ENCODE measurements at regions not wholly inside any gene's neighbourhood (a gene's known extent, or its start where the extent isn't known, plus 50 kb on each side); places are given as distances from the start of the nearest gene placed in this dataset.
A peak's percentile ranks its signal among the peaks of the same experiment; 100 is the strongest.
"Not testable (repeated sequence)": the region's sequence is repeated elsewhere in the genome, so short reads cannot be mapped to it uniquely, and the experiment has no call there.

DNA sequence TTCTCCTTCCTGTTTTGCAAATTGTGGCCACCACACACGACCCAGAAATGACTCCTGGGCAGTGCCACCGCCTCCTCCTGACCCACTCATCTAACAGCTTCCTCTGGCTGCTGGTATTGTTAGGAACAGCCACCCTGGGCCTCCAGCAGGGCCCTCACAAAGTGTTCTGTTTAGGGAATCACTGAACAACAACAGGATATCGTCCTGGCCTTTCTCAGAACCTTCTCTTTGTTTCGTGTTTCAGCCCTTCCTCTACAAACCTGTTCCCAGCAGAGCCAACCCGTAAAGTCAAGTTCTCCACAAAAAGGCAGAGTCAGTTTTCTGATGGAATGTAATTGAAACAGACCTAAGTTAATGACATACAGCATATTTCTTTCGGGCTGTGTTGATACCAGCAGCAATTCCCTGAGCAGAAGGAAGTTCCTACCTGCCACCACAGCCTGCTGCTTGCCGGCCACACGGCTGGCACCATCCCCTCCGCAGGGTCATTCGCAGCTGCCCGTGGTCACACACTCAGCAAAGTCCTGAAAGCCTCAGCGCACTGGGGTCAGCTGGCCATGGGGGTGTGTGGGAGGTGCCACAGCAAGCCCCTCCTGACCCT is 91.7 kb upstream of the PITRM1 start:
- DNase-seq (ENCODE audit: low read depth): no peak

DNA sequence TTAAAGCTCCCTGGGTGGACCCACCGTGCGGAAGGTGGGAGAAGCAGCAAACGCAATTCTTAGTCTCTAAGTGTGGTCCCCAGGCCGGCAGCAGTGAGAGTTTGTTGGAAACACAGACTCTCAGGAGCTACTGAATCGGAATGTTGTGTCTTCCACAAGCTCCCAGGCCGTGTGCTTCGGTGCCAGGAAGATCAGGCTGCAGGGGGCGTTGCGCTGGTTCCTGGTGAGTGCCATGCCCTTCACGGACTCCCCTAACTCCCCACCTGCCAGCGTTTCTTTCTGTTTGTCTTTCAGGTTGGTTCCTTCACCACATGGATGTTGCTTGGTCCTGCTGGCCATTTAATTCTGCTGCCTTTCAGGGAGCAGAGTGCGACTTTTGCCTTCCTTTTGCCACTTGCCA is 91.2 kb upstream of the PITRM1 start:
- DNase-seq (ENCODE audit: low read depth): no peak

DNA sequence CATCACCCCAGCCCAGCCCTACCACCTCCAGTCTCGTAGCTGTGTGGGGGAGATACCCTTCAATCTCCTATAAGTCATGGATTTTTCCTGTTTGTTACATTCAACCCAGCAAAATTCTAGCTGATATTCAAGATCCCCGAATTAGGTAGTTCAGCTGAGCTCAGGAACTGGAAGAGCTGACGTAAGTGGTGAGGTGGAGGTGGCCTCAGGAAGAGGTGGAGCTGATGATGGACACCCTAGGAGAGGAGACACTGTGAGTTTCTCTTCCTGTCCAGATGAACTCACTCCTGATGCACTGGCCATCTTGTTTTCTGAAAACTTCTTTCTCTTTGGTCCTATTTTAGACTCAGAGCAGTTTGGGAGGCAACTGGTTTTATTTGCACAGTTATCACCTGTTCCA is 90.5 kb upstream of the PITRM1 start:
- DNase-seq (ENCODE audit: low read depth): no peak

DNA sequence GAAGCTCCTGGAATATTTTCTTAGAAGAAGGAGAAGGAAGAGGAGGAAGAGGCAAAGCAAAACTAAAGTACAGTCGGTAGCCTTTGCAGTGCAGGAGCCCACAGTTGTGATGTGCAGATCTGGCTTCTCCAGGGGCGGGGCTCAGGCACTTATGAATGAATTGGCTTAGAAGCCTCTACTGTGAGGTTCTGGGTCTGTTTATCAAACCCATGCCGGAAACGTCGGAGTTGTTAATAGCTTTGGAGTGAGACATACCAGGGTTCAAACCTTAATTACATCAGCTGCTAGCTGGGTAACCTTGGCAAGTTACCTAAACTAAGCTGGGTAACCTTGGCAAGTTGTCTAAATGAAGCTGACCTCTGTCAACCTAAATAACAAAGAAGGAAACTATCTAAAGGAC is 89.3 kb upstream of the PITRM1 start:
- DNase-seq (ENCODE audit: low read depth): no peak

DNA sequence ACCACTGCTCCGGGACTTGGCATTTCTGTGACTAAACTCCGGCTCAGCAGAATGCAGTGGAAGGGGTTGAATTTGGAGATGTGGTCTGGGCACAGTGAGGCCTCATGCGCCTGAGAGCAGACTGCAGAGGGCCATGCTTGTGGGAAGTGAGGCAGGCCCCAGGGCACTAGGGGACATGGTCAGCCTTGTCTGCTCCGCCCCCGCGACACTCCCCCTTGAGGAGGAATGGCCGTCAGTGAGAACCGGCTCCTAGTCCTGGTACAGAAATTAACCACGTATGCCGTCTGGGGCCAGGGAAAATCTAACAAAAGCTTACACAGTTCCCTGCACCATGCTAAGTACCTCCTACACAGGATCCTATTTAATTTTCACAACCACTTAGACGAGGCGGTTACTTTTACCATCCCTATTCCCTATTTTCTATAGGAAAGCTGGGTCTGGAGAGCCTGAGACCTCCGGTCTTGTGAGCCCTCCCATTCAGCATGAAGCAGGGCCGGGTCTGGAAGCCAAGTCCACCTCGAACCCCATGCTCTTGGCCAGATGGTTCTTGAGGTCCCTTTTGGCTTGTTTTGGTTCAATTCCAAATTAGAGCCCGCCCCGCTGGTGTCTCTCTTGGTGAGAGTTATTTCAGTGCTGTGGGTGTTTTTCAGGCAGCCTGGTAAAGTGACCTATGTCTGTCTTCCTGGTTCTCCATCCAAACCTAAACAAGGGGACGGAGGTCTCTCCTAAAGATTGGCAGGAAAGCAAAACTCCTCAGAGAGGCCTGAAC is 87.7 kb upstream of the PITRM1 start:
- no peak for DNase-seq (ENCODE audit: low read depth)

DNA sequence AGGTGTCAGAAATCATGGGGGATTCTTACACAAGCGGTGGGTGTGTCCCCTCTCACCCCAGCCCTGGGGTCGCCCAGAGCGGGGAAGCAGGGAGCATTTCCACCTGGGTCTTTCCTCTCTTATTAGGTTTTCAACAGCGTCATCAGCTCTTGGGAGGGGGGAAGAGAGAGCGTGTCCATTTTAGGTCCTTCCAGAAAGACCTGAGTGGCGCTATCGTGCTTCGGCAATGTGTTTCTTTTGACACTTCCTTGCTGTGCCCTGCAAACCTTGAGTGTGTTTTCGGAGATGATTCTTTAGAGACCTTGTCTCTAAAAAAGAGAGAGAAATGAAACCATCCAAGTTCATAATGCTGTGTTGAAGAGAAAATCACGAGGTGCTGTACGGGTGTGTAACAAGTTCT is 86.9 kb upstream of the PITRM1 start:
- no peak for DNase-seq (ENCODE audit: low read depth)

DNA sequence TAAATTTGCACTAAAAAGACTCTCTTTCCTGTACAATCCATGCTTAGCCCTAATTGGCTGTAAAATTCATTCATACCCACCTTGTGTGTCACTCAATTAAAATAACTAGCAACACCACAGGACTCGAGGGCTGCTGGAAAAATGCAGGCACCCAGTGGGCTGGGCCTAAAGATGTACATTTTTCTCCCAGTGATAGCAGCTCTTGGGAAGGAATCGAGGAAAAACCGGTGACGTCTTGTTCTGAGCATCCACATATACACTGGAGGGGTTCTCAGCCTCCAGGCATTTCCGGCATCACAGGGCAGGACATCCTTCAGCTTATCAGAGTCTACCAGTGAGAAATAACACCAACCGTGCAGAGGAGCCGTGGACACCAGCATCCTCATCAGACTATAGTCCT is 85.8 kb upstream of the PITRM1 start:
- DNase-seq (ENCODE audit: low read depth): no peak

DNA sequence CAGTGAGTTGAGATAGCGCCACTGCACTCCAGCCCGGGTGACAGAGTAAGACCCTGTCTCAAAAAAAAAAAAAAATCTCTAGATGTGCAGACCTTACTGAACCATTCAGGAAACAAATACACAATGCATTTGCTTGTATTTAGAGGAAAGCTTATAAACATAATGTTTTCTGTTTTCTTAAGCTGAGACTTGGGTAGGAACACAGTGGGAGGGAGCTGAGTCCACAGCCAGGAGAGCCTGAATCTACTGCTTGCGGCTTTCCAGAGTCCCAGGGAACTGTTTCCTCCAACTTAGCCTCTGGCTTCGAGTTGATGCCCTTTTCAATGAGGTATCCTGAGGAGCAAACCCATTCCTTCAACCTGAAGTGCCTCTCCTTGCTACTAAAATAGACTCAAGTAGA is 83.0 kb upstream of the PITRM1 start:
- DNase-seq (ENCODE audit: low read depth): no peak

DNA sequence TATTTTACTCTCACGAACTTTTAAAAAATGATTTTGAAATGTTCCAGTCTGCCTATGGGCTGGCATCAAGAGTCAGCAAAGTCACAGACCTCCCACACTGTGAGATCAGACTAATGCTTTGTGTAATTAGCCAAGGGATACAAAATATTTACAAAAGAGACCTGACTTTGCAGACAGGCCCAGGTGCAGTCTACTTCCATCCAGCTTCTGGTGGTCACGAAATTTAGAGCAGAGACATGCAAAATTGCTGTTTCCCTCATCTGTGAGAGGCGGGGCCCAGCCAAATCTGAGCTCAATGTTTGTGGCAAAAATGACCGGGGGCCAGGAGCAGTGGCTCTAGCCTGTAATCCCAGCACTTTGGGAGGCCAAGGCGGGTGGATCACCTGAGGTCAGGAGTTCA is 82.5 kb upstream of the PITRM1 start:
- DNase-seq (ENCODE audit: low read depth): no peak

DNA sequence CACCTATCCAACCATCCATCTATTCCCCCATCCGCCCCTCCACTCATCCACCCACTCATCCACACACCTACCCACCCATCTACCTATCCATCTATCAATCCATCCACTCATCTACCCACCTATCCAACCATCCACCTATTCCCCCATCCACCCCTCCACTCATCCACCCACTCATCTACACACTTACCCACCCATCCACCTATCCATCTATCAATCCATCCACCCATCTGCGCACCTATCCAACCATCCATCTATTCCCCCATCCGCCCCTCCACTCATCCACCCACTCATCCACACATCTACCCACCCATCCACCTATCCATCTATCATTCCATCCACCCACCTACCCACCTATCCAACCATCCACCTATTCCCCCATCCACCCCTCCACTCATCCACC is 81.4 kb upstream of the PITRM1 start:
- DNase-seq (ENCODE audit: low read depth): not testable (repeated sequence)

DNA sequence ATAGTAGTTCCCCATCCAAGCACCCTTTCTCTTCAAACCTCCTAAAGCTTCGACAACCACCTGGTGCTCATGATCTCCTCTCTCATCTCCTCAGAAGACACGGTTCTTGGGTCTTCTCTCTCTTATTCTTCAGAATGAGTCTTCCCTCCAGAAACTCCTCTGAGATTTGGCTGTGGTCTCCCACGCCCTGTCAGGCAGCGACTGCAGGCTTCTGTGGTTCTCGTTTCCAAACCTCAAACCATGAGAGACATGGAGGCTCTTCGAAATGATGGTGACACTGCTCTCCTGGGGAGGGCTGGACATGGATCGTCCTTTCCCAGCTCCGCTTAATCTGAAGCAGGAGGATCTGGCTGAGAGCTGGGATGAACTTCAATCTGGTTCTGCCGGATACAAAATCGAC is 78.6 kb upstream of the PITRM1 start:
- no peak for DNase-seq (ENCODE audit: low read depth)

DNA sequence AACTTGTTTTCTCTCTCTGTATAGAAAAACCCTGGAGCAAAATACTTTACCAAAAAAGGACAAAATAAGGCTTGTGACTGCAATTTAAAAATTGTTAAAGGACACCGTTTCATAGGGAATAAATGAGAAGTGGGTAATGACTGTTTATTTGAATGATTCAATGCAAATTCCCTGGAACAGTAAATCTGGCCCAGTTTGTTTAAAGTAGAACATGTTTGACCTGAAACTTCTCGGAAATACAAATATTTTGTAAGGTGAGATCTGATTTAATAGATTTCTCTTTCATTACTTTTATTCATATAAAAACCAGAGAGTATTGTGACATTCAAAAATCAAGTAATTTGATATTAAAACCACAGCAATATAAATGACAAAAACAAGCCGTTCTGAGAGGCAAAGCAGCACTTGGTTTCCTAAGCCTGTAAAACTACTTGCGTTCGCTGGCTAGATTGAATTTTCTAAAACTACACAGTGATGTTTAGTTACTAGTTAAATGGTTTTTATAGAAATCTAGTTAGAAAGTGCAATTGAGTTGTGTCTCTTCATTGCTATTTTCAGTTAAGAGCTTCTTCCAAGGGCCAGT is 76.8 kb upstream of the PITRM1 start:
- DNase-seq (ENCODE audit: low read depth): no peak

DNA sequence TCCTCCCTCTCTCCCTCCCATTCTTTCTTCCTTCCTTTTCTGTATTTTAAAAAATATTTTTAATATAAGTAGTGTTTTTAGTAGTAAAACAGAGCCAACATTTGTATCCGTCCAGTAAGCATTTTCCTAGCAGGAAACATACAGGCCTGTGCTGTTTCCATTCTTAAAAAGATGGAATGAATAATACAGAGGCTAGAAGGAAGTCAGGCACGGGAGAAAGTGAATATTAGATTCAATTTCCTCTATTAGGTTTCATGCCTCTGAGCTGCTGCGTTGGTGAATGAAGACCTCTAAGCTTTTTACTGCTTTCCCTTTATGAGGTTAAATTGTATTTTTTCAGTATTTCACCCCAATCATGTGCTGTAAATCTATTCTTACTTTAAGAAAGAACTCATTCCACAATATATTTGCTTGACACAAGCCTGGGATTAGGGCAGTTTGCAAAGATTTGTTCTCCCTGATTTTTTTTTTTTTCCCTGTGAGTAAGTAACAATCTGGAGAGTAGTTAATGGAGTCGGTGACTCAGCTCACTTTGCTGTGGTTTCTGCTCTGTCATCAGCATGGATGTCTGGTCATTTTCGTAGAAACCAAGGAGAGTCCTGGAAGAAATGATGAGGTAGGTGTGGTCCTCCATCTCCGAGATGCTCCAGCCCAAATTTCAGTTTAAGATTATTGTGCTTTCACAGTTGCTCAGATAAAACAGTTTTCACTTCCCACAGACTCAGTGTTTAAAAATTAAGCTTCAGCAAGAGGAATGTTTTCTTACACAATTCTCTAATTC is 76.1 kb upstream of the PITRM1 start:
- peak; percentile 83 for DNase-seq (ENCODE audit: low read depth)

DNA sequence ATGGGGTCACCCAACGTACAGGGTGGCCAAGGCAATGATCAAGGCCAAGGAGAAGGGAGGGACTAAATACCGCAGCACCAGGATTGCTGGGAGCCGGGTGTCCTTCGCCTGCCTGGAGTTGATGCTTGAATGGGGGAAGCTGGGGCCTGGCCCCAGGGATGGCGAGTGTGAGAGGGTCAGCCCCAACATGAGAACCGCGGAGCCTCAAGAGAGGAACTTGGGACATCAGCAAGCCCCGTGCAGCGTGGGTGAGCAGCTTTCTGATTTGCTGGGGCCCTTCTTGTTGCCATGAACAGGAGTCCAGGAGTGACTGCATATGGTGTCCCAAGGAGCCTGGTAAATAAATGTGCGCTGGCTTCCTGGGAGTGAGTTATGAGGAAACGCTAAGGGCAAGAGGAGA is 72.8 kb upstream of the PITRM1 start:
- DNase-seq (ENCODE audit: low read depth): no peak

DNA sequence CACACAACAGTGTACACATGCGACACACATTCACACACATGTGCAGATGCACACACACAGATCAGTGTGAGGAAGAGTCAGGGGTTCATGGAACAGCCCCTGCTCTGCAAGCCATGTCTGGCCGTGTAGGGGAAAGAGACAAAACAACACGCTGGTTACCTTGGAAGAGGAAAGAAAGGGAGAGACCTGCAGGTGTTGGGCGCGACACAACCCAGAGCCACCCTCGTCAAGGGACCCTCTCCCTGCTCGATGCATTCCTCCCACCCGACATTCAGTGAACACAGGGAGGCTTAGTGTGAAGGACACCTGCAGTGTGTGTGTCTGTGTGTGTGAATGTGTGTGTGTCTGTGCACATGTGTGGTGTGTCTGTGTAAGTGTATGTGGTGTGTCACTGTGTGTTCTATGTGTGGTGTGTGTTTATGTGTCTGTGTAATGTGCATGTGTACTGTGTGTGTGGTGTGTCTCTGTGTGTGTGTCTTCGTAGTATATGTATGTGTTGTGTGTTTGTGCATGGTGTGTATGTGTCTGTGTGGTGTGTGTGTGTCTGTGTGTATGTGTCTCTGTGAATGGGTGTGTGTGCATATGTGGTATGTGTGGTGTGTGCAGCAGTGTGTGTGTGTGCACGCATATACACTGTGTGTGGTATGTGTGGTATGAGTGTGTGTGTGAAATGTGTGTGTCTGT is 69.5 kb upstream of the PITRM1 start:
- no peak for DNase-seq (ENCODE audit: low read depth)

DNA sequence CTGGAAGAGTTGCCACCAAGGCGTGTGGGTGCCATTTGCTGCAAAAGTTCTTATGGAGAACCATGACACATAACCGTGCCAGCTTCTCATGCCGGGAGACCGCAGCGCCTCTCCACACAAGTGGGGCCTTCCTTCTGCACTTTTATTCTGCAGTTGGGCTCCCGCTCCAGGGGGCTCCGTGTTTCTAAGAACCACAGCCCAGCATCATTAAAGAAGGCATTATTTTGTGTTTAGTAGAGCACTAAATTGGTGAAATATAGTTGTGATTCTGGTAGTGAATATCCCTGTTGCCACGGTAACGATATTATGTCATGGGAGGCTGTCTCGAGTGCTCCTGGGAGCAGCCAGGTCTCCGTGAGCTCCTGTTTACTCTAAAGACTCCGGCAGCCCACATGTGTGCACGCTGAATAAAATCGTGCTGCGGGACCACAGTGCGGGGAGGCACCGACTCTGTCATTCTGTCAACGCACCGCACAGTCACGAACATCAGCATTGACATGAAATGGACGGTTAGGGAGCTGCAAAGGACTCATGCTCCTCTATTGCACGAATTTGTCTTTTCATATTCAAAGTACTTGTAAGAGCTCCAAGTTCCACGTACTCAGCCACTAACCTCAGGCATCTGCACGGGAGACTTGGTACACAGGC is 68.8 kb upstream of the PITRM1 start:
- no peak for DNase-seq (ENCODE audit: low read depth)

DNA sequence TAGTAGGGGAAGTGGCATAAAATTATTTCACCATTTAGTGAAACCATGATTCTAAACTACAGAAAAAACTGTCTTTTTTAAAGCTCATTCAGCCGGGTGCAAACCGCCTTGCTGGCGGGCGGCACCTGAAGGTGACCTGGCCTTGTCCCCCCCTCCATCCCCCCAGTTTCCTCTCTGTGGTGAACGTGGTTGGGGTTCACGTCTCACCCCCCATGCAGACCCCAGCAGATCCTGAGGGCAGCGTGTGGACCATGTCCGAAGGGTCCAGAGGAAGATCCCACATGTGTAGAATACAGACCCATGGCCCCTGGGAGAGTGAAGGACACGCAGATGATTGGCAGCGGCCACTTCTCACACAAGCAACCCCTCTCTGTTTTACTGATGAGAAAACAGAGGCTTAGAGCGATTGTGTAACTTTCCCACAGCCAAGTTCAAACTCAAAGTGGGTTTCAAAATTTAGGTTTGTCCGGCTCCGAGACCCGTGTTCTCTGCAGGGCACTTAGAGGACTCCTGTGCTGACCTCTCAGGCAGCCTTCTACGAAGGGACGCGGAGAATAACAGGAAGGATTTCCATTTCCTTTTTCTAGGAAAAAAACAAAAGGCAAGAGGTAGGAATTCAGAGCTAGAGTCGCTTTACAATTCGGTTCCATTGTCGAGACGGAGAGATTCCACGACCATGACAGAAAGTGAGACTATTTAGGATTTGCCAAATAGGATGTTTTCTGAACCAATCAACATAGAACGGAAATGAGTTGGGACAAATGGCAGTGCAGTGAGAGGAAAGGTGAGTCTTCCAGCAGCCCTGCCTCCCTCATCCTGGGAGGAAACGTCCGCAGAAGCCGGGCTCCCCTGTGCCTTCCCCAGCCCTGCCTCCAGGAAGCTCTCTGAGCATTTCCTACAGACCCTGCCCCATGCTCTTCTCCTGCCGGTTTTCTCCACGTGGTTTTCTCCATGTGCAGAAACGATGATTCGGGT is 67.6 kb upstream of the PITRM1 start:
- DNase-seq (ENCODE audit: low read depth): no peak

DNA sequence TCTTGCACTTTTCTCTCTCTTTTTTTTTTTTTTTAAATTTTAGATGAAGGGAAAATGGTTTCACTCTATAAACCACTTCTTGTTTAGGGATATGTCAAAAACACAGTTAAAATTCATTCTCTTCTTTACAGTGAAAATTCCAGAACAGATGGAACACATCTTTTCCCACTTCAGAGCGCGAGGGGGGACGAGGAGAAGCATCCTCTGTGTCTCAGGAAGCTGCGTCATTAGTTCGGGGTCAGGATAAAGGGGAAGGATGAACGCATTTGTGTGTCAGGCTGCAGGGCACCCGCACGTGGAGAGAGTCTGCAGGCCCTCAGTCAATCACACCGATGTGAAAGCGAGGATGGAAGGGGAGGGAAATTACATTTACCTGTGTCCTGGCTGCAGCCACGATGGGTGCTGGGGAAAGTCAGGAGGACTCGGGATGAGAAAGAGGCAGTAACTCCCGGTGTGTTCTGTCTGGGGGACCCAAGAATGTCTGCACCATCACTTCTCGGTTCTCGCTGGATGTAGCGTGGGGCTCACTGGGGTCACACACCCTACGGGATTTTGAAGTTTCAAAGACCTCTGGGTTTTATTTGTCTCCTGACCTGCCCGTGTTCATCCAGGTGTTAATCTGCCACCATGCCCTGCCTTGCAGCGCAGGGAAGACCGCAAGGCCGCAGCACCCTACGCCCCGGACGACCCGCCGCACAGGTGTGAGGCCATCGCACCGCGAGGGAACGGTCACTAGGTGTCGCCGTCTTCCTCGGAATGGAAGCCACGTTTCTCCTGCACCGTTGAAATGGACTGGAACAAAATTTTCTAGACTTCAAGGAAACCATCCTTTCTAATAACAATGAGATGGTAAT is 66.7 kb upstream of the PITRM1 start:
- DNase-seq (ENCODE audit: low read depth): peak; percentile 65

DNA sequence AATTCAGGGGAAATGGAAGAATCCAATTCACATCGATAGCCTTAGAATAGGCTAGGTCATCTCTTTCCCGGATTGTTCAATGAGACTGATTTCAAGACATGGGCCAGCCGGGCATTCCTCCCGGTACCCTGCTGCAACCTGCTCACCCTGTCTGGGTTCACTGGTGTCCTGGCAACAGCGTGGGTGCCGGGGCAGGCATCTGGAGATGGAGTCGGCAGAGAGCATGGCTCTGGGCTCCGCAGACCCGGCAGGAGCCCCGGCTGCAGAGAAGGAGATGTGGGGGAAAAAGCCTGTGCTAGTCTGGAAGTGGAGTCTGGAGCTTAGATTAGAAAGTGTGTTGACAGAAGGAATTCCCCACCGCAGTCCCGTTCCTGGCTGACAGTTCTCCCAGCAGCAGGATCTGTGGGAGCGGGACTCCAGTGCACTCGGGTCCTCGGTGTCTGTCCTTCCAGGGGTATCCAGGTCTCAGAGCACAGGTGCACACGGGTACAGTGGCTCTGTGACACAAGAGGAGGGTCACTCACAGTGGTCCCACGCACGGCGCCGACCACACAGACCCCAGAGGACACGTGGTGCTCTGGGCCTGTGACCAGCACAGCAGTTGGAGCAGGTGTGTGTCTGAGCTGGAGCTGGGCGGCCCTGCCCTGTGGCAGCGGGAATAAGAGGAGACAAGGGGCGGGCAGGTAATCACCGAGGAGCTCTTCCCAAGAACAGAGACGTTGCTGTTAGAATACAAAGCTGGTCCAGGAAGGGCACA is 65.7 kb upstream of the PITRM1 start:
- DNase-seq (ENCODE audit: low read depth): no peak
